ENCODE measurements at regions not wholly inside any gene's neighbourhood (a gene's known extent, or its start where the extent isn't known, plus 50 kb on each side); places are given as distances from the start of the nearest gene placed in this dataset.
"Not testable (repeated sequence)": the region's sequence is repeated elsewhere in the genome, so short reads cannot be mapped to it uniquely, and the experiment has no call there.

DNA sequence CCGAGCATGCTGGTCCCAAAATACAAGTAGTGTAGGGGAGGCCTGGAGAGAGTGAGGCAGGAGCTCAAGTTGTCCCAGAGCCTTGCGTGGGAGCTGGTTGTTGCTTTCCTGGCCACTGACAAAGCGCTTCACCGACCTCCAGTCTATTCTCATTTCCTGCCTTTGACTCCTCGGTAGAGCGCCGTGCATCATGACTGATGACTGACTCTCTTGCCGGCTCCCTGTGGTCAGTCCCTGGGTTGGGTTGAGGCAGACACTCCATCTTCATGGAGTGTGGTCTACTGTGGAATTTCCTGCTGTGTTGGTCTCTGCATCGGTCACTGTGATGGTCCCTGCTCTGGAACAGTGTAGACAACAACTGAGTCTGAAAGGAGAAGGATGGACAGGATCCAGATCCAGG is 175.1 kb upstream of the S1PR3 start:
- DNase-seq (ENCODE audit: low read depth in 2 of 2) = no peak

DNA sequence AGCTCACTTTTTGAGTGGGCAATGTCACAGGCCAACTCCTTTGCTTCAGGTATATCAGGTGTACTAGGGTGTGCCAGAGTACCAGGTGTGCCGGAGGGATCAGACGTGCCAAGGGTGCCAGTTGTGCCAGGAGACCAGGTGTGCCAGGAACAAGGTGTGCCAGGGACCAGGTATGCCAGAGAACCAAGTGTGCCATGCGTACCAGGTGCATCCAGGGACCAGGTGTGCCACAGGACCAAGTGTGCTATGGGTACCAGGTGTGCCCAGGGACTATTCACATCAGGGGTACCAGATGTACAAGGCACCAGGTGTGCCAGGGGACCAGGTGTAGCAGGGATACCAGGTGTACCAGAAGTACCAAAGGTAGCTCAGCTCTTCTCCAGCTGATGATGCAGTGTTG is 174.7 kb upstream of the S1PR3 start:
- no peak for DNase-seq (ENCODE audit: low read depth in 2 of 2)

DNA sequence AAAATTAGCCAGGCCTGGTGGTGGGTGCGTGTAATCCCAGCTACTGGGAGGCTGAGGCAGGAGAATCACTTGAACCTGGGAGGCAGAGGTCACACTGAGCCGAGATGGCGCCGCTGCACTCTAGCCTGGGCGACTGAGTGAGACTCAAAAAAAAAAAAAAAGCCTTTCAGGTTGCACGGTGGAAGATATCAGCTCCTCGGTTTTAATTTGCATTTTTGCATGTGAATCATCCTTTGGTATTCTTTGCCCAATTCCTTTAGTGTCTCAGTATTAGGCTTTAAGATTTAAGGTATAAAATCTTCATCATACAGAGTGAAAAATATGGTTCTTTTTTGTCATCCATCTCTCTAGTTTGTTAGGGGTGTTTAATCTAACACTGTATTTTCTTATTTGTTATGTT is 173.6 kb upstream of the S1PR3 start:
- no peak for DNase-seq (ENCODE audit: low read depth in 2 of 2)

DNA sequence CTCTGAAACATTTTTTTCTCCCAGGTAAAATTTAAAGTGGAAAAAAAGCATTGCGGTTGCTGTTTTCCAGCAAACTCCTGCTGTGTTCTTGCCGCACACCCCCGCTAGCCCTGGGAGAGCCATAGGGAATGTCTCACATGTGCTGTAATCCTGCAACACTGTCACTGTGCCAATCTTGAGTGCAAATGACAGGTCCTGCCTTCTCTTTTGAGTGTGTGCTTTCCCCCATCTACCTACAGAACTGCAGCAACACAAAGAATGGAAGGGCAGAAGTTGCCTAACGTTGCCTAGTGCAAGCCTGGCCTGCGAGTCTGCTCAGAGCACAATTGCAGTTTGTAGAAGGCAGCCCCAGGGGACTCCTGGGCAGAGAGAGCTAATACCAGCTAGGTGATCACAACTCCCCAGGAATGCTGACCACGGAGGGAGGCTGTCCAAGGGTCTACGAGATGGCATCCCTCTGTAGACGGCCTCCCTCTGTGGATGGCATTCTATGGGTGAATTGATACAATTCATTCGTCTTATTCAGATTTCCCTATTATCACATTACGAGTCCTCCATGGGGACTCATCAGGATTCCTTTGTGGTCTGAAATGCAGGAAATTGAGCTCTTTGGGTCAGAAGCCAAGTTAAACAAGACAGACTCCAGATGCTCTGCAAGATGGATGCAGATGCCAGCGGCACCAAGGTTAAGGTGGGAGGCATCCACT is 172.6 kb upstream of the S1PR3 start:
- no peak for DNase-seq (ENCODE audit: low read depth in 2 of 2)

DNA sequence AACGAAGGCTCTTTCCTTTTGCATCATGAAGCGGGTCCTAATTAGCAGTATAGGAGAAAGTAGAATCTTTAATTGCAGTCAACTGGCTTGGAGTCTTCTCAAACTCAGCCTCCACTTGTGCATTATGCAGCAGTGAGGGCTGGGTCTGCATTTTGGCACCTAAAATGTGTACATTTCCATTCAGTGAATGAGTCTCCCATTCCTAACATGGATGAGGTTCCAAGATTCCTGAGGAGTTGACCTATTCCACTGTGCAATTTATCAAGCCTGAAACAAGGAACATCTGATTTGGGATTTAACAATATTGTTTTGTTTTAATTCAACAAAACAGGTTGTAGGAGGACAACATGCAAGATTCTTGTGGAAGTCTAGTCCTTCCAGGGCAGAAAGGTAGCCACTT is 171.8 kb upstream of the S1PR3 start:
- DNase-seq (ENCODE audit: low read depth in 2 of 2) = no peak

DNA sequence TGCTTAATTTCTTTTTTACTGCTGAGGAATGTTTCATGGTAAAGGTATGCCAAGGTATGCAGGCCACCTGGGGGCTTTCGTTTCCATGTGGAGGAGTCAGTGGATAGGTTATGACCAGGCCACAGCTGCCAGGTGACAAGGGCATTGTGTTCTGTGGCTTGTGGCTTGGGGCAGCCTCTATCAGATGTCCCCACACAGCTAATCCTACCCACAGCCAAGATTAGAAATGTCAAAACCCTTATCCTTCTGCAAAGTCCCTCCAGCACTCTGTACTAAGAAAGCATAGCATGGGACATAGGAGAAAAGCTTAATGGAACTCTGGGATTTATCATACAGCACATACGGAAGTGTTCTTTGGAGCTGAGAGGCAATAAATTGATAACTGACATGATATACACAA is 171.2 kb upstream of the S1PR3 start:
- no peak for DNase-seq (ENCODE audit: low read depth in 2 of 2)

DNA sequence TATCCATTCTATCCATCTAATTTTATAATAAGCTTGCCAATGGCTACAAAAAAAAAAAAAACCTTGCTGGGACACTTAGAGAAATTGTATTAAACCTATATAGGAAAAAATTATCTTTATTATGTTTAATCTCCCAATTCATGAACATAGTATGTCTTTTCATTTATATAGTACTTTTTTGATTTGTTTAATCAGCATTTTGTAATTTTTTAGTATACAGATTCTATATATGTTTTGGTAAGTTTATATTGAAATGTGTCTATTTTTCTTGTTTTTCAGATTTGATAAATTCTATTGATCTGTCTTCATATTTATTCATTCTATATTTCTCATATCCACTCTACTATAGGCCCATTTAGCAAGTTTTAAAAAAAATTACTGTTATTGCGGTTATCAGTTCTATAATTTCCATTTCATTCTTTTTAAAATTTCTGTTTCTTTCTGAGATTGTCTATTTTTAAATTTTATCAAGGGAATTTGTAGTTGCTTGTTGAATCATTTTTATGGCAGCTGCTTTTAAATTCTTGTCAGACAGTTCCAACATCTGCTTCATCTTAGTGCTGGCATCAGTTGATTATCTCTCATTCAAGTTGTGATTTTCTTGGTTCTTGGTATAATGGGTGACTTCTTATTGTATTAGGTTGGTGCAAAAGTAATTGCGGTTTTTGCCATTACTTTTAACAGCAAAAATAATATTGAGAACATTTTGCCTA is 170.1 kb upstream of the S1PR3 start:
- no peak for DNase-seq (ENCODE audit: low read depth in 2 of 2)

DNA sequence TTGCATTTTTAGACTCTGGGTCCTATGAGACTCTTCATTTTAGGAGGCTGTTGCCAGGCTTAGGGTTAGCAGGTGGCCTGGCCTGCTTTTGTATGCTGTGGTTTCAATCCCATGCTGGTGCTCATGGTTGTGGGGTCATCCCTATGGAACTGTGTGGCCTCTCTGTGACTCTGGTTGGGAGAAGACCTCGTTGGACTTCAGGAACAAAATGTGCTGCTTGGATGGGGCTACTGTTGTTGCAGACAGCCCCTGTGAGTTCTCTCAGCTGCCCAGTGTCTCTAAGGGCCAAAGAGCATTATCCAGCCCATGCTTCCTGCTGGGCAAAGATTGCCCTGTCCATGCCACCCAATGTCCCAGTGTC is 169.5 kb upstream of the S1PR3 start:
- no peak for DNase-seq (ENCODE audit: low read depth in 2 of 2)

DNA sequence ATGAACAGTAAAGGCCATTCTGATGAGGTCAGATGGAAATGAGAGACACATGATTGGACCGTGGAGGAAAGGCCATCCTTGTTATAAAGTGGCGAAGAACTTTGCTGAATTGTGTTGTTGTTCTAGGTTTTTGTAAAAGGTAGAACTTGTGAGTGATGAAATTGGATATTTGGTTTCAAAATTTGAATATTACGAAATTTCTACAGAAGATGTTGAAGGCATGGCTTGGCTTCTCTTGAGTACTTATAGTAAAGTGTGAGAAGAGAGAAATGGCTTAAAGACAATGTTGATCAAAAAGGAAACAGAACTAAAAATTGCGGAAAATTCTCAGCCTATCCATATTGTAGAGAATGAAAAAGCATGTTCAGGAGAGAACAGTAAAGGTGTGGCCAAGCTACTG is 166.6 kb upstream of the S1PR3 start:
- DNase-seq (ENCODE audit: low read depth in 2 of 2) = no peak

DNA sequence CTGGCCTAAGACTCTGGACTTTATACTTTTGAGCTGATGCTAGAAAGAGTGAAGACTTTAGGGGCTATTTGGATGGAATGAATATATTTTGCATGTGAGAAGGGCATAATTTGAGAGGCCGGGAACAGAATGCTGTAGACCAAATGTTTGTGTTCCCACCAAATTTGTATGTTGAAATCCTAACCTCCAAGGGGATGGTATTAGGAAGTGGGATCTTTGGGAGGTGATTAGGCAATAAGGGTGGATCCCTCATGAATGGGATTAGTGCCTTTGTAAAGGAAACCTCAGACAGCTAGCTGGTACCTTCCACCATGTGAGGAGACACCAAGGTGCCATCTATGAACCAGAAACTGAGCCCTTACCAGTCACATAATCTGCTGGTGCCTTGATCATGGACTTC is 165.1 kb upstream of the S1PR3 start:
- no peak for DNase-seq (ENCODE audit: low read depth in 2 of 2)

DNA sequence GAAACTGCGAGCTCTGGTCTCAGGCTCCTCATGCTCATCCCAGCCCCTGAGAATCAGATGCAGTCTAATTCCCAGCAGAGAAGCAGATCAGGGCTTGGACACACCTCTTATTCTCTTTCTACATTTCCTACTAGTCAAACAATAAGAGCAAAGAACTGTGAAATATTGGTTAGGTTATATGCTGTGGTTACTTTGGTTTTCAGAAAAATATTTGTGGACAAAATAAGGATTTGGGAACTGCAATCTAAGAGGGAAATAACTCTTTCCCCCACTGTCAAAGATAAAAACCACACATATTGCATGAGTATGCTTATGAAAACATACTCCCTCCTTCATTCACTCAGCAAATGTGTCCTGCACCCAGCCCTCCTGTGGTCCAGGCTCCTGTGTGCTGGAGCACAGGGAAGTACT is 164.5 kb upstream of the S1PR3 start:
- DNase-seq (ENCODE audit: low read depth in 2 of 2) = no peak

DNA sequence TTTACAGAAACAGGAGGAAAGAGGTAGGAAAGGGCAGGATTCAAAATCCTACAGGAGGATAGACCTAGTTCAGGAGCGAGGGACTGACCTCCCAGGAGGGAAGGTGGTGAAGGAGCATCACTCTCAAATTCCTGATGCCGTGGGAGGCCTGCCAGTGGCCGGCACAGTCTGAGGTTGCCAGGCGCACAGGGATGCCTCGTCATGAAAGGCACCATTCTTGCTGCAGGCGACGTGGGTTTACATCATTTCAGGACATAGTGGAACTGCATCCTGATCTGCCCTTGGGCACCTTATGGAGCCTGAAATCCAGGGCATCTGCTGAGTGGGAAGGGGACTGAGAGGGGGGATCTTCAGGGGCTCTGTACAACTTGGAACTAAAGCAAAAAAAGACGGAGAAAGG is 163.2 kb upstream of the S1PR3 start:
- DNase-seq (ENCODE audit: low read depth in 2 of 2) = no peak

DNA sequence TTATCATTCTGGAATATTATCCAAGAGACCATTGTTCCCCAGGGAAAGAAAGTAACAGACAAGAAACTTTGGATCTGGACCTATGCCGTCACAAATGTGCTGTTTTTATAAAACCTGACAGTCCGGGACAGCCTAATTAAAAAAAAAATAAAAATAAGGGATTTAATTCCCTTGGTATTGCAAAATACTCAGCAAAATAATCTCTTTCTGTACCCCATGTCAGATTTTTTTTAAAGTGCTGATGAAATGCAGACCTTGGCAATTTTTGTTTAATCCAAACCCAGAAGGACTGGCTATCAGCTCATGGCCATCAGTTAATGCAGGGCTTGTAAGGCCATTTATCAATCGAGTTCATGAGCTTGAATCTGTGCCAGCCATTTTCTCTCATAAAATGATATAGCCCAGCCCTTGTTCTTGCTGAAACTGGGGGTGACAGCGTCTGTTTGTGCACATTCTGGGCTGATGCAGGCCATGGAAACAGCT is 162.7 kb upstream of the S1PR3 start:
- no peak for DNase-seq (ENCODE audit: low read depth in 2 of 2)

DNA sequence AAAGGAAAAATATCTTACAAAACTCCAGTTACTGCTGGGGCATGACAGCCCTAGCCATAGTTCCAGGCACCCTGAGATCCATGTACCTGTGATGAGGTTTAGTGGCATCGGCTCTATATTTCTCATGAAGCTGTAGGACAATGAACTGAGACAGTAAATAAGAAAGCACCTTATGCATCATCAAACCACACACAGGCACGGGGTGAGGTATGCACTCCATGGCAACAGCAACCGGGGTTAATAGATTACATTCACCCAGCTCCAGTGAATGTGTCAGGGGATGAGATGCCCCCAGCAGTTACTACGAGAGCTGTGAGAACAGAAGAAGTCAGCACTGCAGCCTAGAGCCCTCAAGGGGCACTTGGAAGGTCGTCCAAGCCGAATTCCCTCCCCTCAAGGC is 162.0 kb upstream of the S1PR3 start:
- no peak for DNase-seq (ENCODE audit: low read depth in 2 of 2)

DNA sequence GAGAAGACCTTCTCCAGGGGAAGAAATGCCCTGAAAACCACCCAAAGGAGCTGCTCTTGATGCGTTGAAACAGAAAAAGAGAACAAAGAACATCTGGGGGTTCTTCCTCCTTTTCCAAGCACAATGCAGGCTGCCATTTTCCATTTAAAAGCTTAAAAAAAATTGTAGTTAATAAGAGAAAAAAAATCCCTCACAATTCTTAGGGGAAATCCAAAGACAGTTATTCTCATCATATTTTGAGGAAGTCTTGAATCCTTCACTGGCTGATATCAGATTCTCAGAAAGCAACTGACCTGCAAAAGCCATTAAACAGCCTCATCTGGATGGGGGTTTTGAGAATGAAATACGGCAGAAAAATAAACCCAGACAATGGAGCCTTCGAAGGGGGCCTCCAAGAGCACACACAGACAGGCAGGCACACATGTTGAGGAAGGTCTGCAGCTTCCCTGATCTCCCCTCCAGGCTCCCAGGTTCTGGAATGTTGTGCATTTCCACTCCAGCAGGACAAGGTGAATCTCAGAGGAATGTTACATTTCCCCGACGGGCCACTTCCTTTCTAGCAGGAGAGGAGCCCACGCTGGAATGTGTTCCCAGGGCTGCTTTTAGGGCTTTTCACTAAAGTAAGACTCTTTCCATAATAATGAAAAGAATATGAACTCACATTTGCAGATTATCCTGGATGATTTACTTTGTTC is 159.4 kb upstream of the S1PR3 start:
- no peak for DNase-seq (ENCODE audit: low read depth in 2 of 2)

DNA sequence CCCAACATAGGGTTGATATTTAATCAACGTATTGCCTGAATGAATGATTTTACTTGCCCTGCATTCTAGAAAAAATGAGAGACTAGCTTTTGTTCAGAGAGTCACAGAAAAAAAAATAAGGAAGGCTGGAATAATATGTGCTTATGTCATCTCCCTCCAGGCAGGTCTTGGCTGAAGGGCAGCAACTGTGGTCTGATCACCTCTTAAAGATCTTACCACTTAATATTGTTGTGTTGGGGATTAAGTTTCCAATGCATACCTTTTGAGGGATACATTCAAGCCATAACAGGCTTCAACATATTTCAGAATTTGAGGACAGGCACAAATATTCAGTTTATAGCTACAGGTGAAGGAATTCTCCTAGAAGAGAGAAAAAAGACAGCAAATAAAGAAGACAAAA is 157.3 kb upstream of the S1PR3 start:
- no peak for DNase-seq (ENCODE audit: low read depth in 2 of 2)

DNA sequence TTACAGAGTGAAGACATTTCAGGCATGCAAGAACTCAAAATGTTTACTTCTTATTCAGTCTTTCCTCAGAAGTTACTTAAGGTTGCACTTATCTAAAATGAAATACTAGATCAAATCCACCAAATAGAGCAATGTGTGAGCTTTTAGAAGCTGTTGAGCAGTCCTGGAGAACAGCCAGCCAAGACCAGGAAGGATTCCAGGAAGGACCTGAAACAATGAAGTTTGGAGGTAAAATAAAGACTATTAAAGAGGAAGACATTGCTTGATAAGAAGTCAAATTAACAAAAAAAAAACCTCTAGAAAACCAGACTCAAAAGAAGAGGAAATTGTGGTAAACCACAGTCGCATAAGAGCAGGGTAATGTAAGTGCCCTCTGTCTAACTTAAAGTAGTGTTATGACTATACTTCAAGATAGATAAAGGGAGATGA is 156.2 kb upstream of the S1PR3 start:
- no peak for DNase-seq (ENCODE audit: low read depth in 2 of 2)

DNA sequence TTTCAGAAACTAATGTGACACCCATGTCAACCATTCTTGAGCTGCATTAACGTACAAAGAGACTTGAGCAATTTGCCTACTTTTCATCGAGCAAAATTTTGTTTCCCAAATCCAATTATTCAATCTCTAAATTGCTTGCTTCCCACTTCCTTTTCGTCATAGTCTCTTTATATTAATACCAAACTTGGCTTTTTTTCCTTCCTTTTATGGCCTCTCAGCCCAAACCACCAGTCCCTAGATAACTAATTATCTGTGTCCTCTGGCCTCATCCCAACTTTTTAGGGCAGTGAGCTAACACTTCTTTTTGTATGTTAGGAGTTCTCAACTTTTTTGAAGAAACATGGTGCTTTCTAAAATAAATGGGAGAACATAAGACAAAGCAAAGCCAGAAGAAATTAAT is 155.5 kb upstream of the S1PR3 start:
- DNase-seq (ENCODE audit: low read depth in 2 of 2) = no peak

DNA sequence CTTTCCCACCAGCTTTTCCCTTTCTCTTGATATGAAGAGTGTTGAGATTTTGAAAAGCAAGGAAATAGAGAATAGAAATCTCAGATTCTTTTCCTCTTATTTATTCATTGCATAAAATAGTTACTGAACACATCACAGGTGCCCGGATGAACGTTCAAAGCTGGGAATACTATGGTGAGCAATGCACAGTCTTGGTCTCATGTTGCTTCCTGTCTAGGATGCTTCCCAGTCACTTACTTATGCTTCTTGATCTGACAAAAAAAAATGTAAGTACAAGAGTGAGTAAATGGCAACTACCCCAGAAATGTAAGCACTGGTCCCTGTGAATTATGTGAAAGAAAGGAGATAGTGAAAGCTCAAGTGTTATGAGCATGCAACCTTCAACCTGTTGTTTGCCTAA is 153.5 kb upstream of the S1PR3 start:
- no peak for DNase-seq (ENCODE audit: low read depth in 2 of 2)

DNA sequence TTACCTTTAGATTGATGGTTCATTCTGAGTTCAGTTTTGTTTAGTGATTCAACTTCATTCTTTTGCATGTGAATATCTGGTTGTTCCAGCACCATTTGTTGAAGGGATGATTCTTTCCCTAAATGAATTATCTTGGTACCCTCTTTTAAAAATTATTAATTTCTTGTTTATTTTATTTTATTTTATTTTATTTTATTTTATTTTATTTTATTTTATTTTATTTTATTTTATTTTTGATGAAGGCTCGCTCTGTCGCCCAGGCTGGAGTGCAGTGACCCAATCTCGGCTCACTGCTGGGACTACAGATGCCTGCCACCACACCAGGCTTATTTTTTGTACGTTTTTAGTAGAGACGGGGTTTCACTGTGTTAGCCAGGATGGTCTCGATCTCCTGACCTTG is 141.4 kb upstream of the S1PR3 start:
- not testable (repeated sequence) for DNase-seq (ENCODE audit: low read depth in 2 of 2)

DNA sequence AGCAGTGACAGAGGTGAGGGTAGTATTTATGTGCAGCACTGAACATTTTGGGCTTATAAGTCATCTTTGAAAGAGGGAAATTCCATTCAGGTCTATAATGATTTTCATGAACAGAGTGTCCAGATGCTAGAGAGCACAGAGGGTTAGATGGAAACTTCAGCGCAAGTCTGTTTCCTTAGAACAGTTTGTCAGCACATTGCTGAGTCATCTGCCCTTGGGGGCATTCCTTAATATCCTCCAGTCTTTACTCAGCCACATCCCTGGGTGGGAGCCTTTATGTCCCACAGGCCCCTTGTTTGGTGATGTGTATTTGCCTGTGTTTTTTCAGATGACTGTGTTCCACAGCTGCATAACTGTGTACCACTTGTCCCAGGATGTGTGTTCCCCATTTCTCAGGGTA is 138.5 kb upstream of the S1PR3 start:
- DNase-seq (ENCODE audit: low read depth in 2 of 2) = no peak

DNA sequence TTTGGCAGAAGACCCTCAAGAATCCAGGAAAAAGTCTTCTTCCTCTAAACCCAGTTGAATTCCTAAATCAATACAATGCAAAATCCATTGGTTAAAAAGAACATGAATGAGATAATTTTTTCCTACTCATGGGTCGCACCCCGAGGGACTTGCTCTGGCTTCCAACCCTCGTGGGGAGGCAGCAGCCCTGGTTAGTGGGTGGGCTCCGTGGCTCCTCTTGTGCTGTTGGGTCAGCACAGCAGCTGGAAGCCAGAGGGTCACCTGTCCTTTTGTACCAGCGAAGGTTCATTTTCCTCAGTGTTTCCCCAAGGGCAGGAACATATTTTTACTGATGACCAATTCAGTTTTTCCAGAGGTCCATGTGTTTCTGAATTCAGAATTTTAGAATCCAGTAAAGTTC is 120.6 kb upstream of the S1PR3 start:
- no peak for DNase-seq (ENCODE audit: low read depth in 2 of 2)

DNA sequence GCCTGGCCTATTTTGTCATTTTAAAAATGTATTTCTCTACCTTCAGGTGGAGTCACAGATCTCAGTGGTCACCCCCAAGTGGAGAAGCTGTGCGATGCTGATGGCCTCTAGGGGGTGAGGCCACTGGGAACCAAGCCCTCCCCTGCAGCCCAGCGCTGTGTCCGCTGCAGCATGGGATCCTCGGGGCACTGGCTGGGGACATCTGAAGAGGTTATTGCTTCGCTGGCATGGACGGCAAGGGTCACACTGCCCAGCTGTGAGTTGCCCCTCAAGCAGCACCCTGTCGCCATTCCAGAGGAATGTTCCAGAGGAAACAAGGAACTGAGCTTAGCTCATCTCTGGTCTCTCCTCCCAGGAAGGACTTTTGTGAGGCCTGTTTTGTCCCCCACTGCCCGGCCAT is 119.6 kb upstream of the S1PR3 start:
- DNase-seq (ENCODE audit: low read depth in 2 of 2) = no peak
